Smooth muscle cell (in vitro differentiated cells): ENCODE measurements at regions not wholly inside any gene's neighbourhood (a gene's known extent, or its start where the extent isn't known, plus 50 kb on each side); places are given as distances from the start of the nearest gene placed in this dataset.

Source experiments
- DNase-seq: peaks from one replicate; lab custom pipeline; 2025; ENCODE audit not compliant: unreplicated experiment; lab: John Stamatoyannopoulos, UW
- H2AFZ ChIP-seq: fragments of 200-600 bp; sonication (generic); 2 replicates; pipeline ENCODE4 v1.6.0; 2016; ENCODE audit warnings: antibody characterized with exemption, low read depth, mild to moderate bottlenecking
- H3F3A ChIP-seq: fragments of 200-600 bp; sonication (generic); 2 replicates; pipeline ENCODE4 v1.6.0; 2017; ENCODE audit warnings: antibody characterized with exemption, low read depth
- H3K27ac ChIP-seq: fragments of 200-600 bp; sonication (generic); 2 replicates; pipeline ENCODE4 v1.5.1; 2016; ENCODE audit warnings: low read depth, mild to moderate bottlenecking
- H3K27me3 ChIP-seq: fragments of 200-600 bp; sonication (generic); 2 replicates; pipeline ENCODE4 v1.6.1; 2016; ENCODE audit warnings: low read depth, mild to moderate bottlenecking
- H3K36me3 ChIP-seq: fragments of 200-600 bp; sonication (generic); 2 replicates; pipeline ENCODE4 v1.5.1; 2016; ENCODE audit warnings: low read depth
- H3K4me1 ChIP-seq: fragments of 200-600 bp; sonication (generic); 2 replicates; pipeline ENCODE4 v1.5.1; 2016; ENCODE audit warnings: low read depth
- H3K4me2 ChIP-seq: fragments of 200-600 bp; sonication (generic); 2 replicates; pipeline ENCODE4 v1.6.0; 2016; ENCODE audit warnings: mild to moderate bottlenecking
- H3K4me3 ChIP-seq: fragments of 200-600 bp; sonication (generic); 2 replicates; pipeline ENCODE4 v1.5.1; 2016; ENCODE audit warnings: mild to moderate bottlenecking
- H3K79me2 ChIP-seq: fragments of 200-600 bp; sonication (generic); 2 replicates; pipeline ENCODE4 v1.6.0; 2016; ENCODE audit warnings: low read depth, mild to moderate bottlenecking
- H3K9ac ChIP-seq: fragments of 200-600 bp; sonication (generic); 2 replicates; pipeline ENCODE4 v1.6.0; 2016; ENCODE audit warnings: low read depth
- H3K9me3 ChIP-seq: fragments of 200-600 bp; sonication (generic); replicated peaks from 2 replicates; pipeline ENCODE4 v1.5.1; 2016; ENCODE audit warnings: low read depth
- H4K20me1 ChIP-seq: fragments of 200-600 bp; sonication (generic); 2 replicates; pipeline ENCODE4 v1.6.0; 2016; ENCODE audit warnings: low read depth
- CTCF ChIP-seq: fragments of 200-600 bp; sonication (generic); IDR thresholded peaks from 2 replicates; pipeline ENCODE4 v1.5.1; 2017; ENCODE audit warnings: borderline replicate concordance, mild to moderate bottlenecking, antibody characterized with exemption; ENCODE audit not compliant: insufficient read depth, poor library complexity, severe bottlenecking
- WGBS: methylation state at CpG from one replicate; pipeline ENCODE4 v1.1.7; 2016; ENCODE audit warnings: low lambda C conversion rate; 5-methylcytosine and 5-hydroxymethylcytosine counted together

GRCh38 chr11:130608287-130608686 lies 159.8 kb downstream of the ADAMTS15 start:
- H3K9ac ChIP-seq = no peak overlapping the region
- DNase-seq = no peak
- H4K20me1 ChIP-seq = no peaks in the 10 kb centered on the region
- no peak overlapping the region for H3K4me3 ChIP-seq
- no peaks in the 10 kb centered on the region for H3K27me3 ChIP-seq
- H2AFZ ChIP-seq = no peak overlapping the region
- no peaks in the 10 kb centered on the region for H3K9me3 ChIP-seq
- no peak overlapping the region for H3K27ac ChIP-seq
- no peaks in the 10 kb centered on the region for H3K36me3 ChIP-seq
- H3K4me2 ChIP-seq = no peak overlapping the region
- no peak for TF ChIP-seq CTCF
- peaks cover 4% of the 10 kb centered on the region for H3K4me1 ChIP-seq
- 91% methylated on average over 8 of the region's 8 CpGs for WGBS
- H3K79me2 ChIP-seq = no peaks in the 10 kb centered on the region
- H3F3A ChIP-seq = peaks cover 10% of the 10 kb centered on the region

- Histone ChIP-seq H4K20me1 (no peaks in the 10 kb centered on the region), H3K9me3 (no peaks in the 10 kb centered on the region), H2AFZ (no peak overlapping the region), H3K79me2 (no peaks in the 10 kb centered on the region), H3K4me1 (peaks cover 4% of the 10 kb centered on the region), H3K4me3 (no peak overlapping the region), H3K4me2 (no peak overlapping the region), H3K9ac (no peak overlapping the region), H3K36me3 (no peaks in the 10 kb centered on the region), H3K27me3 (no peaks in the 10 kb centered on the region), H3F3A (peaks cover 10% of the 10 kb centered on the region), H3K27ac (no peak overlapping the region)
- no peak for DNase-seq
- WGBS = 91% methylated on average over 15 of the region's 15 CpGs
- TF ChIP-seq CTCF = no peak
Observed at GRCh38 chr11:130609121-130610035, 160.9 kb downstream of the ADAMTS15 start.

GRCh38 chr11:130611791-130612251 lies 163.4 kb downstream of the ADAMTS15 start:
- no peaks in the 10 kb centered on the region for H3K9me3 ChIP-seq
- no peak for DNase-seq
- no peak for TF ChIP-seq CTCF
- H3K27ac ChIP-seq = peak overlapping the region; percentile 22
- H3F3A ChIP-seq = peaks cover 10% of the 10 kb centered on the region
- H4K20me1 ChIP-seq = no peaks in the 10 kb centered on the region
- peaks cover 4% of the 10 kb centered on the region for H3K4me1 ChIP-seq
- H3K36me3 ChIP-seq = no peaks in the 10 kb centered on the region
- peak overlapping the region; percentile 36 for H3K4me2 ChIP-seq
- H3K79me2 ChIP-seq = no peaks in the 10 kb centered on the region
- H3K4me3 ChIP-seq = no peak overlapping the region
- no peak overlapping the region for H3K9ac ChIP-seq
- WGBS = 44% methylated on average over 5 of the region's 5 CpGs
- no peaks in the 10 kb centered on the region for H3K27me3 ChIP-seq
- no peak overlapping the region for H2AFZ ChIP-seq
